H7 (cell line): ENCODE measurements at regions not wholly inside any gene's neighbourhood (a gene's known extent, or its start where the extent isn't known, plus 50 kb on each side); places are given as distances from the start of the nearest gene placed in this dataset.
A peak's percentile ranks its signal among the peaks of the same experiment; 100 is the strongest.

Source experiments
- DNase-seq: peaks from one replicate; pipeline ENCODE4 v3.0.0; 2012
- H3K27me3 ChIP-seq: 2 replicates; pipeline ENCODE4 v1.6.0; 2011; ENCODE audit warnings: mild to moderate bottlenecking, low read length; ENCODE audit not compliant: control insufficient read depth, insufficient read depth
- H3K36me3 ChIP-seq: replicated peaks from 2 replicates; pipeline ENCODE4 v1.5.1; 2011; ENCODE audit warnings: low read length; ENCODE audit not compliant: control insufficient read depth, insufficient read depth
- H3K4me3 ChIP-seq: 2 replicates; pipeline ENCODE4 v1.5.1; 2011; ENCODE audit warnings: low read depth, mild to moderate bottlenecking, control low read depth, low read length, moderate library complexity; ENCODE audit not compliant: insufficient read depth

GRCh38 chr18:75125382-75126331 is 83.3 kb downstream of the PTGR3 start:
- Histone ChIP-seq H3K27me3 (no peaks in the 10 kb centered on the region), H3K36me3 (no peaks in the 10 kb centered on the region), H3K4me3 (no peak overlapping the region)
- DNase-seq = peak; percentile 74

GRCh38 chr18:75124991-75125381 is 84.0 kb downstream of the PTGR3 start:
- Histone ChIP-seq H3K27me3 (no peaks in the 10 kb centered on the region), H3K4me3 (no peak overlapping the region), H3K36me3 (no peaks in the 10 kb centered on the region)
- no peak for DNase-seq

- Histone ChIP-seq H3K4me3 (no peak overlapping the region), H3K27me3 (no peaks in the 10 kb centered on the region), H3K36me3 (no peaks in the 10 kb centered on the region)
- peak; percentile 13 for DNase-seq
Observed at GRCh38 chr18:75124551-75124950, 84.4 kb downstream of the PTGR3 start.

DNA sequence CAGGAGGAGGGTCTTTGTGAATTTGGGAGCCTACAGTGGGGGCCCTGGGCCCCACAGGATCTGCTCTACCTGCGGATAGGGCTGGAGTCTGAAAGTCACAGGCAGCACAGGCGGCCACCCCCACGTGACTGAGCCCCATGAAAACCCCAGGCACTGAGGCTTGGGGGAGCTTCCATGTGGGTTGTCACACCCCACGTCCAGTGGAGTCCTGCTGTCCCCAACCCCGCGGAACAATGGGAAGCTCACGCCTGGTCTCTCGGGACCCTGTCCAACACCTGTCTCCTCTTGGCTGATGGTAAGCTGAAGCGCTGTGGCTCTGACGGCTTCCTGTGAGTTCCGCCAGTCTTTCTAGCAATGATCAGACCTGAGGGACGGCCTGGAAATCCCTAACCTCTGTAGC is 85.8 kb downstream of the PTGR3 start:
- Histone ChIP-seq H3K4me3 (no peak overlapping the region), H3K27me3 (no peaks in the 10 kb centered on the region), H3K36me3 (no peaks in the 10 kb centered on the region)
- DNase-seq = no peak

DNA sequence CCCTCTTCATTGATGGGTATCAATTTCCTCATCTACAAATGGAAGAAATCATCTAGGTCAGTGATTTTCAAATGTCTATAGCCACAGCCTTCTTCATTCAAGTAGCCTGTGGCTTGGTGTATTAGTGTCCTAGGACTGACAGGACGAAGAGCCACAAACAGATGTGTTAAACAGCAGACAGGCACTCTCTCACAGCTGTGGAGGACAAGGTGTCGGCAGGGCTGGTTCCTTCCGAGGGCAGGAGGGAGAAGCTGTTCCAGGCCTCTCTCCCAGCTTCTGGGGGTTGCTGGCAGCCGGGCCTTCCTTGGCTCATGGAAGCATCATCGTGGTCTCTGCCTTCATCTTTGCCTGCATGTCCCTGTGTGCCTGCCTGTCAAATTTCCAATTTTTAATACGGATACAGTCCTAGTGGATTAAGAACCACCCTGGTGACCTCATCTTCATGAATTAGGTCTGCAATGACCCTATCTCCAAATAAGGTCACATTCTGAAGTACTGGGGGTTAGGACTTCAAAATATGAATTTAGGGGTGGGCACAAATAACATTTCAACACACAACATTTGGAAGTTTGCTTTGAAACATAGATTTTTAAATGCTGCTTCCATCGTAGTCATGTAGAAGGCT is 86.5 kb downstream of the PTGR3 start:
- Histone ChIP-seq H3K36me3 (no peaks in the 10 kb centered on the region), H3K27me3 (no peaks in the 10 kb centered on the region), H3K4me3 (no peak overlapping the region)
- no peak for DNase-seq

DNA sequence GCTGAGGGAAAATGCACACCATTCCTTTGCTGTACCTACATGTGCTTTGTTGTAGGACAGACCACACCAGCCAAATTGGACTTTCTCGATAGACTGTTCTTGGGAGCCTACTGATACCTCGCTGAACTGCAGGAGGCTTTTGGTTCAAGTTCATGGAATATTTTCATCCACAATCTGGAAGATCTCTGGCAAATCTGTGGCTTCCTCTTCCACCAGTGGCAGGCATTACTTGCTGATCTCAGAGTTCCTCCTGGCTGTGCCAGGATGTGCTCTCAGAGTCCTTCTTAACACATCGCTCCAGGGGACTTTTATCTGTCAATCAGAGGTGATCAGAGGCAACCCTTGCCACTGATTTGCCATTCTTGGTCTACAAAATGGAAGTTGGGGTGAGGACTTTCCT is 87.7 kb downstream of the PTGR3 start:
- no peak overlapping the region for H3K4me3 ChIP-seq
- no peaks in the 10 kb centered on the region for H3K27me3 ChIP-seq
- no peak for DNase-seq
- H3K36me3 ChIP-seq = no peaks in the 10 kb centered on the region

DNA sequence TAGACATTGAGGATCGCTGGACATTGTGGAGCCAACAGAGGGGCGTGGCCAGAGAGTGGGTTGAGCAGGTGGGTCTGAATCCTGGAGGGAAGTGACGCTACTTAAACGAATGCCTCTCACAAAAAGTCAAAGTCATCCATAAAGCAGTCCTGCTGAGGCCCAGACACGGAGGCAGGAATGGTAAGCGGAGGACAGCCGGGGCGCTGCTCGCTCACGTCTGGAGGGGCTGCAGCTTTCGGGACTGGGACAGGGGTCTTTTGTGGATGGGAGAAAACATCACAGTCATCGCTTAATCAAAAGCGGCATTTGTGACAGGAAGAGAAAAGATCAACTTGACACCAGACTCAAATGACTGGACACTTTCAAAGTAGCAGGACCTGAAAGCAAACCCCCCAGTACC is 88.4 kb downstream of the PTGR3 start:
- Histone ChIP-seq H3K4me3 (no peak overlapping the region), H3K27me3 (no peaks in the 10 kb centered on the region), H3K36me3 (no peaks in the 10 kb centered on the region)
- DNase-seq = no peak

- peak; percentile 25 for DNase-seq
- Histone ChIP-seq H3K36me3 (no peaks in the 10 kb centered on the region), H3K4me3 (no peak overlapping the region), H3K27me3 (no peaks in the 10 kb centered on the region)
Observed at GRCh38 chr18:75116809-75117208, 92.1 kb downstream of the PTGR3 start.

DNA sequence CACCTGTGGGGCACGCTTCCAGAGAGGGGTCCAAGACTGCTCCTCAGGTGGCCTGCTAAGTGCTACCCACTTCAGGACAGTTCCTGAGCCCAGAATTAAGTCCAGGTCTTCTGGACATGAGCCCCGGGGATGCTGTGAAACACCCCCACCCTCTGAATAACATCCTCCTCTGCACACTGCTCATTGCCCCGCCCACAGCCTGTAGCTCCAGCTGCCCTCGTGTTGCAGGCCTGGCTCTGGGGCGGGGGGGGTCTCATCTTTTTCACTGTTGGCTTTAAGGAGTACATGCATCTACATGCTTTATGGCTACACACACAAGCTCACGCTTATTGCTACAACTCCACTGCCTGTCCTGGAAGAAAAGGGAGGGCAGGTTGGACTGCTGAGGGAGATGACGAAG is 92.8 kb downstream of the PTGR3 start:
- Histone ChIP-seq H3K27me3 (no peaks in the 10 kb centered on the region), H3K4me3 (no peak overlapping the region), H3K36me3 (no peaks in the 10 kb centered on the region)
- DNase-seq = peak; percentile 36

GRCh38 chr18:75115514-75115913 is 93.4 kb downstream of the PTGR3 start:
- no peak for DNase-seq
- no peaks in the 10 kb centered on the region for H3K27me3 ChIP-seq
- H3K36me3 ChIP-seq = no peaks in the 10 kb centered on the region
- no peak overlapping the region for H3K4me3 ChIP-seq
